GM18873 (cell line): ENCODE measurements at regions not wholly inside any gene's neighbourhood (a gene's known extent, or its start where the extent isn't known, plus 50 kb on each side); places are given as distances from the start of the nearest gene placed in this dataset.

Source experiments
- ATAC-seq: cut with Tn5 transposase; IDR thresholded peaks from one replicate; pipeline ENCODE4 v1.9.1; 2021; ENCODE audit warnings: mild to moderate bottlenecking, moderate library complexity, moderate number of reproducible peaks; ENCODE audit not compliant: unreplicated experiment, low FRiP score

GRCh38 chr10:4775808-4776207, 50.2 kb upstream of the AKR1E2 start:
- ATAC-seq = no peak

DNA sequence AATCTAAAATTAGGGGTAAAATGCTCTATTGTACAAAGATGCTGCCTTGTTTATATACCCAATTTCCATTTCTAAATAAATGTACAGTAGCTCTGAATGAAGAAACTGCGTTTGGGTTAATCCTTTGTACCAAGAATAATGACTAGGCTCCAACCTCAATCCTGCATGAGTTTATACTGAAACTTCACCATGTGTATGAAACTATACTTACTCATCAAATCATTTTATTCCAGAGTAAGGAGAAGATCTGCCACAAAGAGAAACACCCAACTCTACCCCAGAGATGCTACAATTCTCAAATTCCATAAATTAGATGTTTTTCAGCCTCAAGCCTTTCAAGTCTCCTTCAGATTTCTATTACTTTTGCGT, 53.8 kb upstream of the AKR1E2 start:
- ATAC-seq = no peak

DNA sequence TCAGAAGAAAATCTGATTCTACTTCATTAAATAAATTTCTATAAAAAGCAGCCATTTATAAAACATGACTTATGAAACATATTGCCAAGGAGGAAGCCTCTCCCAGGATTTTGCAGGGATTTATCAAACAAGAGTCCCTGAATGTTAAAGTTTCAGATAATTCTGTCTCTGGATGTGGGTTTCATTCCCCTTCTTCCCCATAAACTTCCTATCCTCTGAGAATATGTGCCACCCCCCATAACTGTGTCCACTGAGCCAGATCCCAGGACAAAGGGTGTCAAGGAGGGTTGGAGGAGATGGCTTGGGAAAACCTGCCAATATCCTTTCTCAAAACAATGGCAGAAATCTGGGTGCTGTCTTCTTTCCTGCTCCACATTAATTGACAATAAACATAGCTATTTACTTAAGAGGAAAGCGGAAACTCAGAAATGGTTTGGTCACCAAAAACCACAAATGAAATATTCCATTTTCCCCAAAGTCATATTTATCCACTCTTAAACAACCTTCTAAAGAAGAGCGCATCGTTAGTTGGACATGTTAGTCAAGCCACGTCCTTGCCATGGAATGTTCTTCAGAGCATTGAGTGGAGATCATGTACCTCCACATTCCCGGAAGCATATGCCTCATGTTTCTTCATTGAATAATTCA, 54.3 kb upstream of the AKR1E2 start:
- ATAC-seq = no peak

DNA sequence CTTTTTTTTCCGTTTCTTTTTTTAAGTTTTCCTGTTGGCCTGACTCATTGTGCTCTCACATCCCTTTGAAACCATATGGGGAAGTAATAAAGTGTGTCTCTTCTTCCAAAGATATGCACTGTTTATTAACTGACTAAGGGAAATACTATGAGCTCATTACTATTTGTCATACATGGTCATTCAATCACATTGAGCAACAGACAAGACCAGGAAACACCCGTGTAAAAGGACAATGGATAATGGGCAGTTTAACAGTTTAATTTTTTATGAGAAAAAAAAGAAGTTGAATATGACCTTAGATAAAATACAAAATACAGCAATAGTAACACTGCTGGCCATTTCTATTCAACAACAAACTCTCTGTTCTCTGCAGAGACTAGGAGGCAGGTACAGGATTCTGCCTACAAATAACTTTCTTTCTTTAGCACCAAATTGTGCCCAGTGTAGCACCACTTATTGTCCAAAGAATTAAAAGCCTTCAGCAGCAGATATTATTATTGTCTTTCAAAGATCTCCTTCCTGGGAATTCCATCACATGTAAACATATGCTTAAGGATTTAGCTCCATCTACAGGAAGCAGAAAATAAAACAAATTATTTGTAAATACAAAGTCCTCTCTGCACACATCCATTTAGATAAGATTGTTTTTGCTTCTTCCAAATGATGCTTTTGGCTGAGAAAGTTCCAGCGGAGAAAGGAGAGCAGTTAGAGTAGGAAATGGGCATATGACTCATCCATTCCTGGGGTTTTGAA, 55.0 kb upstream of the AKR1E2 start:
- no peak for ATAC-seq

DNA sequence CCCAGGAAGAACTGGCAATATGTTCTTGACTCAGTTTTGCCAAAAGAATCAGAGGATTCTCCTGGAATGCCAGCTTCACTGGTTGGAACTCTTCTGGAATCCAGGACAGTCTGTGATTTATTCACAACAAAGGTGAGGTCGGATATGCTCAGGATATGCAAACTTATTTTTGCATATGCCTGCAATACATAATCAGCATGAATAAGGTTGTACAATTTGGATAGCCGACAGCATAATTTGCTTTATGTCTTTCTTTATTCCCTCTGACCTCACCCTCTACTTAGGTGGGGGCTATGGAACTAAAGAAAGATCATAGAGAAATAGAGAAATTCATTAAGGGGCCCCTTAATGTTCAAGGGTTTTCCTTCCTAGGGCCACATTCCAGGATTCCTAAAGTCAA, 57.6 kb upstream of the AKR1E2 start:
- ATAC-seq = no peak

GRCh38 chr10:4767033-4767814, 58.8 kb upstream of the AKR1E2 start:
- no peak for ATAC-seq

- no peak for ATAC-seq
These were observed 59.6 kb upstream of the AKR1E2 start for GRCh38 chr10:4766454-4766853.

DNA sequence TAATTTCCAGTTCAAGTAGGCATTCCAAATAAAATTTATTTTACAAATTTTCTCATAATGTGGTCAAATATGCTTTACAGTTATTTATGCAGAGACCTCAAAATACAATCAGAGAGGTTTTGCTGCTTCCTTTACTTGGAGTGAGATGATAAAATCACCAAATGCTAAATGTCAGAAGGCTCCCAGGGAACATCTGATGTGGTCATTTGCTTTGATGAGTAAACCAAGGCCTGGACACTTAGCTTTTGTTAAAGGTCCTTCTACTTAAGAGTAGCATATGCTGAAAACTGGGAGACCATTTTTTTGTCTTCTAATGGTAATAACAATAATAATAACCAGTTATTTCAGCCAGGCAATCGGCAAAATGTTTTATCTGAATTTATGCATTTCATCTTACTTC, 60.6 kb upstream of the AKR1E2 start:
- ATAC-seq = no peak

GRCh38 chr10:4763960-4764428, 62.0 kb upstream of the AKR1E2 start:
- ATAC-seq = no peak

GRCh38 chr10:4763513-4763912, 62.5 kb upstream of the AKR1E2 start:
- peak; percentile 51 for ATAC-seq

DNA sequence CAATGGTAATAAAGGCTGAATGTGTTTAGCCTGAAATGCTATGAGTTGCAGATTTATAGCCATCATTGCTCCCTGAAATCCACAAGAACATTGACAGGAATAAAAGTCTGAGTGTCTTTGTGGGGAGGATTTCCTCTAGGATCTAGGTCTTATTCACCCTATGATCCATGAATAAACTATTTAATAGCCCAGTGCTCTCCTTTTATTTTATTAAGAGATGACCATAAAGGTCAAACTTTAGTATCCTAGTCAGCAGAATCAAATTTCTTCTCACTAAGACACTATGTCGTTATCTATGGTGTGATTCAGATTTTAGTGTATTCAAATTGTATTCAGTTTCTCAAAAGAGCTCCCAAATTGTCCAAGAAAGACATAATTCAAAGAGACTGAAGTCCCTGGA, 67.8 kb upstream of the AKR1E2 start:
- no peak for ATAC-seq

- no peak for ATAC-seq
These were observed 70.6 kb upstream of the AKR1E2 start for GRCh38 chr10:4755286-4755989.

GRCh38 chr10:4754143-4754542, 71.9 kb upstream of the AKR1E2 start:
- ATAC-seq = no peak

- ATAC-seq = no peak
These were observed 74.8 kb upstream of the AKR1E2 start for GRCh38 chr10:4751211-4751610.

DNA sequence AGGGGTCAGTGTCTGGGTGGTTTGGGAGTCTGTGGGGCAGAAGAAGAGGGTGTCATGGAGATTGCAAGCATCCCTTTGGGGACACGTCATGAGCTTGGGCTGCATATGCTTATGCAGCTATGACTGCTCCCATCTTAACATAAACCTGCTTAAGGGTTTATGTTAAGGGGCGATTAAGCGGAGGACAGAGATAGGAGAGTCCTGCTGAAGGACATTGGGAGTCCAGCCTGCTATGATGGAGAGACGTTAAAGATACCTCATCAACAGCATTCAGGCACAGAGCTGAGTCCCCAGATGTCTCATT, 76.8 kb upstream of the AKR1E2 start:
- ATAC-seq = no peak

GRCh38 chr10:4748491-4749270, 77.3 kb upstream of the AKR1E2 start:
- no peak for ATAC-seq

- no peak for ATAC-seq
These were observed 83.8 kb upstream of the AKR1E2 start for GRCh38 chr10:4742217-4742616.

DNA sequence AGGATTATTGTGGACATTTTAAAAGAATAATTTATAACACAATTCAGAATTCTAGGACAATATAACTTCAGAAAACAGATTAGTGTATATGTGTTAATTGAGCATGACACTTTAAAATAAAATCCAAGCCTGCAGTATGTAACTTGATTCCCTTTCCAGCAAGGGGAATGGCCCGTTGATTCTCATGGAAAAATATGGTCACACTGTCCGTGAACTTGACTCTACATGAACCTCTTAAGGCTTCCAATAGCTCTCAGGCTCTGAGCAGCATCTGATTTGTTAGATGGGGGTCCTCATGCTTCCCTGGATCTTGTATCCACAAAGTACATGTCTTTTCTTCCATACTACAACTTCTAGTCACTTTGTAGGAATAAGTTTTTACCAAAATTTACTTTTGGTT, 85.5 kb upstream of the AKR1E2 start:
- no peak for ATAC-seq

DNA sequence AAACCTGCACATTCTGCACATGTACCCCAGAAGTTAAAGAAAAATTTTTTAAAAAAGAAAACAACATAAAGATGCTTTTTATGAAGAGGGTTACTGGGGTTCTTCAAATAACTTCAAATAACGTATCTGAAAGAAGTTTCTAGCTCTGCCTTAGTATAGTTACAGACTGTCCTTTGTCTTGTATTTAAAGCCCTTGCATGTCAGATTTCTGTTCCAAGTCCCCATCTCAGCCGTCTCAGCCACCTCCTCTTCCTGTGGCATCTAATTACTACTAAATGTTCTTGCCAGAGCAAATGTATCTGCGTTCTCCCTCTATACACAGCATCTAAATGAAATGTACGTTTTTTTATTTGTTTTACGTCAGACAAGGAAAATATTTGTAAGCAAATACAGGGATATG, 89.4 kb upstream of the AKR1E2 start:
- no peak for ATAC-seq

DNA sequence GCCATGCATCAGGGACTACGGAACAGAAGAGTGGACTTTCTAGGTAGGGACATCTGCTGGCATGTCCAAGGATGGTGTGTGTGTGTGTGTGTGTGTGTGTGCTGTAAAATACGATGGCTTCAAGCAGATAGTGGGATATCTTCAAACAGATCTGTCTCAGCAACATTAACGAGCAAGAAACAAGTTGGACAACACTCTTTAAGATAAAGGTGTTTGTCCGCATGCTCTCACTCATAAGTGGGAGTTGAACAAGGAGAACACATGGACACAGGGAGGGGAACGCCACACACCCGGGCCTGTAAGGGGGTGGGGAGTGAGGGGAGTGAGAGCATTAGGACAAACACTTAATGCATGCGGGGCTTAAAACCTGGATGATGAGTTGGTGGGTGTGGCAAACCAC, 89.8 kb upstream of the AKR1E2 start:
- no peak for ATAC-seq
